RPMI7951 (cell line): ENCODE measurements at regions not wholly inside any gene's neighbourhood (a gene's known extent, or its start where the extent isn't known, plus 50 kb on each side); places are given as distances from the start of the nearest gene placed in this dataset.
"Not testable (repeated sequence)": the region's sequence is repeated elsewhere in the genome, so short reads cannot be mapped to it uniquely, and the experiment has no call there.

Experiments used
- DNase-seq: peaks from one replicate; pipeline ENCODE4 v3.0.0-alpha.2; 2012; ENCODE audit warnings: low read depth

- DNase-seq, result no peak
Measured at GRCh38 chr5:144003636-144004035, 166.8 kb downstream of the YIPF5 start.

GRCh38 chr5:144004146-144004545, 166.3 kb downstream of the YIPF5 start:
- DNase-seq, result no peak

DNA sequence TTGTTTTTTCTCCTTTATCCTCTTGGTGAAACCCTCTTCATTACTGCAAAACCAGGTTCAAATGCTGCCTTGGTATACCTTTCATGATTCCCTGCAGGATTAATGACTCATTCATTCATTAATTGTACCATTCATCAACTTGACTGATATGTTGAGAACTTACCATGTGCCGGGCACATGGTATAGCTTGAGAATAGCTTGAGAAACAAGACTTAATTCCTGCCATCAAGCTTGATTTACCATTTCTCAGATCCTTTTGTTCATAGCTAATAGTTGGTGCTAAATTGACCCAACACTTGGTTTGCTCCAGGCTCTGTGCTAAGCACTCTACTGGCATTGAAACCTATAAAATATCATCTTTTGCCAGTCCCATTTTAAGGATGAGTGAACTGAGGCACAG, 165.7 kb downstream of the YIPF5 start:
- DNase-seq, result no peak

GRCh38 chr5:144009116-144009515, 161.3 kb downstream of the YIPF5 start:
- no peak for DNase-seq

- no peak for DNase-seq
Measured at GRCh38 chr5:144011388-144011787, 159.1 kb downstream of the YIPF5 start.

GRCh38 chr5:144013816-144014215, 156.6 kb downstream of the YIPF5 start:
- DNase-seq, result no peak

DNA sequence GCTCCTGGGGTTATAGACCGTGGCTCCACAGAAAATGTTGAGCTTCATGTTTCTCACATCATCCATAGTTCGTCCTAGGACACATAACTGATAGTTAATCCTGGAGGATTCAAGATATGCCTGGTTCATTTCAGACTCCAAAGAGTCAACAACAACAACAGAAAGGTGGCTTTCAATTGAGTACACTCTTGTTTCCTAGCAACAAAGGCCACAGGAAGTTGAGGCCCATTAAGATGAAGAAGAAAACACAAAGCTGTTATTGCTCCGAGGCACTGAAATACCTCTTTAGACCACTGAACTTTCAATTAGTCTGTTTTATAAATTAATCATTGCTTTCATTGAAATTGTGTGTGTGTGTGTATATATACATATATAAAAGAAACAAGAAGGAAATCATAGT, 154.5 kb downstream of the YIPF5 start:
- DNase-seq, result no peak

- no peak for DNase-seq
Measured at GRCh38 chr5:144017119-144017518, 153.3 kb downstream of the YIPF5 start.

- peak; percentile 8 for DNase-seq
Measured at GRCh38 chr5:144017631-144018030, 152.8 kb downstream of the YIPF5 start.

DNA sequence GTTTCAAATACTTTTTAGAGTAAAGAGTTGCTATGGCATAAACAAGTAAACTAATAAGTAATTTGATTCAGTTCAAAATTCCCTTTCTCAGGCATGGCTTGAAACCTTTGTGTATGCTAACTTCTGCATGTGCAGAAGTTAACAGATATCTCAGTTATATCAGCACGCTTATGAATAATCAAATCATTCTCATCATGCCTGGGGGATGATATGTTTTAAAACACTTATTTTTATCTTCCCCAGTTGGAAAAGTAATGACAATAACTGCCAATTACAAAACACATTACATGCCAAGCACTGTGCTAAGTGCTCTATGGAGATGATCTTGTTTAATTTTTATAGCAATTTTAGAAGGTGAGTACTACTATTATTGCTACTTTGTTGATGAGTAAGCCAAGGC, 146.4 kb downstream of the YIPF5 start:
- DNase-seq, result no peak

- no peak for DNase-seq
Measured at GRCh38 chr5:144024545-144024944, 145.9 kb downstream of the YIPF5 start.

GRCh38 chr5:144026286-144026685, 144.2 kb downstream of the YIPF5 start:
- DNase-seq, result no peak

- DNase-seq, result no peak
Measured at GRCh38 chr5:144028058-144028457, 142.4 kb downstream of the YIPF5 start.

DNA sequence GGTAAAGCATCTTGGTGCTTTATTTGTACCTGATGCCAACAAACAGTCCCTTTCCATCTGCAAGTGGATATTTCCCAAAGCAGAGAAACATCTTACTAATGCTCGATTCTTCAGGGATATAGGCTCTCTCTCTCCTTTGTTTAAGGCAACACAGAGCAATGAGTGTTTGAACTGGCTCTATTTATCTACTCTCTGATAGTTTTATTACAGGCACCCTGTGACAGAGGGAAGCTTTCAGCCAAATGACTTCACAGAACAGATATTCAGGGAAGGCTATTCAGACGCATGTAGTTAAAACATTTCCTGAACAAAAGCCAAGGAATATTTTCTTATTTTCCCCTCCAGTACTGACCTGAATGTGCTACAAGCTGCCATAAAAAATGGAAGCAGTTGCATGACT, 141.8 kb downstream of the YIPF5 start:
- peak; percentile 3 for DNase-seq

- no peak for DNase-seq
Measured at GRCh38 chr5:144030904-144031303, 139.6 kb downstream of the YIPF5 start.

DNA sequence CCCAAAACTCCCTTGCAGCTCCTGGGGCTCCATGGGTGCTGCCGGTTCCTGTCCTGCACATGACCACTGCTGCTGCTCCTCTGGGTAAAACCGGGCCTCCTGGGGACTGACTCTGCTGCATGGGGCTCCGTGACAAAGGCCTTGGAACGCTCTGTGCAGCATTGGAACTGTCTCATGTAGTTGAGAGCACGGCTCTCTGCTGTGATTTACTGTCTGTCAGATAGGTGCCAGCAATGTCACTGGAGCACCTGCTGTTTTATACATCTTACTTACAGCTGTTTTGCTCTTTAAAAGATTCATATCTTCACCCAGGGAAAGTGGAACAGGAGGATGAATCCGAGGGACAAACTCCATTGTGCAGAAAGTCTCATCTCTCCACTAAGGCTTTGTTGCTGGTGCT, 138.1 kb downstream of the YIPF5 start:
- no peak for DNase-seq

GRCh38 chr5:144033486-144033885, 137.0 kb downstream of the YIPF5 start:
- no peak for DNase-seq

DNA sequence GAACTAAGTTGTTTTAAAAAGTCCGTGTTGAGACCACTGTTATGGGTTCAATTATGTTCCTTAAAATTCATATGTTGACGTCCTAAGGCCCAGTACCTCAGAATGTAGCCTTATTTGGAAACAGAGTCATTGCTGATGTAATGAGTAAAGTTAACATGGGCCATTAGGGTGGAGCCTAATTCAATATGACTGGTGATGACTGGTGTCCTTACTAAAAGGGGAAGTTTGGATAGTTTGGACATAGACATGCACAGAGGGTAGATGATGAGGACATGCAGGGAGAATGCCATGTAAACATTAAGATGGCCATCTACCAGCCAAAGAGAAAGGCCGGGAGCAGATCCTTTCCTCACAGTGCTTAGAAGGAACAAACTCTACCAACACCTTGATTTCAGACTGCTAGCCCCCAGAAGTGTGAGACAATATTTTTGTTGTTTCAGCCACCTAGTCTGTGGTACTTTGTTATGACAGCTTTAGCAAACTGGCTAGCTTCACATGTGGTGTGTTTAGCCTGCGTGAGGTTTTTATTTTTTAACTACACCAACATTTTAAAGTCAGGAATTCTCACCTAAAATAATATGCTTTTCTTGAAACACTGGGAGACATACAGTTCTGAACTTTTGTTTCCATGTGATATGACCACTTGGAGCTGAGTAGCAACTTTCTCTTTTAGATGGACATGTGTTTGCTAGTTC, 135.3 kb downstream of the YIPF5 start:
- no peak for DNase-seq

GRCh38 chr5:144036476-144036875, 134.0 kb downstream of the YIPF5 start:
- DNase-seq, result no peak

GRCh38 chr5:144040615-144041305, 129.7 kb downstream of the YIPF5 start:
- DNase-seq, result no peak

DNA sequence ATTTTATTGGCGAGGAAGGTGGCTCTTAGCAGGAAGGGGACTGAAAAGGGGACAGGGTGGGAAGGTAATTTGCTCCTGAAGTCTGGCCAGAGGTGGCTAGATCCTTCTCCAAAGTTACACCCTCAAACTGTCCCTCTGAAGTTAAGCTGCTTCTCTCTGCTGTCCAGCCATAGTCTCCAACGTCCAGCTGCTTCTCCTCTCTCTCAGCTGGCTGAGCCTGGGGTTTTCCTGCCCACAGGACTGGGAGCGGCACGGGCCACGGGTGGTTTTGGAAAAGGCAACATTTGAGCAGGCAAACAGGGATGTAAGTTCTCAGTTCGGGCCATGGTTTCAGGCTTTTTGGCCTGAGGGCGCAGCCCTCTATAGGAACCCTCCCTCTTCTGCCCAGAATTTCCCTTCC, 128.3 kb downstream of the YIPF5 start:
- DNase-seq, result no peak

DNA sequence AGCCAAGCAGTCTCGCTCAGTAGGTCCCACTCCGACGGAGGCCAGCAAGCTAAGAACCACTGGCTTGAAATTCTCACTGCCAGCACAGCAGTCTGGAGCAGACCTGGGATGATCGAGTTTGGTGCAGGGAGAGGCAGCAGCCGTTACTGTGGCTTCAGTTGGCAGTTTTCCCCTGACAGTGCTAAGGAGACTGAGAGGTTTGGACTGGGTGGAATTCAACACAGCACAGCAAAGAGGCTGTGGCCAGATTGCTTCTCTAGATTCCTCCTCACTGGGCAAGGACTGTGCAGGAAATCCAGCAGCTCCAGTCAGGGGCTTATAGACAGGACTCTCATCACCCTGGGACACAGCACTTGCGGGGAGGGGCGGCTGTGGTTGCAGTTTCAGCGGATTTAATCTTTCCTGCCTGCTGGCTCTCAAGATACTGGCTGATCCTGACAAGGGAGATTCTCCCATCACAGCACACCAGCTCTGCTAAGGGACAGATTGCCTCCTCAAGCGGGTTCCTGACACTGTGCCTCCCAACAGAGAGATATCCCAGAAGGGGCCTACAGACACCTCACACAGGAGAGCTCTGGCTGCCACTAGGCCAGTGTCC, 122.1 kb downstream of the YIPF5 start:
- DNase-seq, result no peak

DNA sequence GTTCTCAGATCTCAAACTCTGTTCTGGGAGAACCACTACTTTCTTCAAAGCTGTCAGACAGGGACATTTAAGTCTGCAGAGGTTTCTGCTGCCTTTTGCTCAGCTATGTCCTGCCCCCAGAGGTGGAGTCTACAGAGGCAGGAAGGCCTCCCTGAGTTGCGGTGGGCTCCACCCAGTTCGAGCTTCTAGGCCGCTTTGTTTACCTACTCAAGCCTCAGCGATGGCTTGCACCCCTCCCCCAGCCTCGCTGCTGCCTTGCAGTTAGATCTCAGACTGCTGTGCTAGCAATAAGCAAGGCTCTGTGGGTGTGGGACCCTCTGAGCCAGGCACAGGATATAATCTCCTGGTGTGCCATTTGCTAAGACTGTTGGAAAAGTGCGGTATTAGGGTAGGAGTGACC, 115.1 kb downstream of the YIPF5 start:
- not testable (repeated sequence) for DNase-seq
